ENCODE measurements at regions not wholly inside any gene's neighbourhood (a gene's known extent, or its start where the extent isn't known, plus 50 kb on each side); places are given as distances from the start of the nearest gene placed in this dataset.

DNA sequence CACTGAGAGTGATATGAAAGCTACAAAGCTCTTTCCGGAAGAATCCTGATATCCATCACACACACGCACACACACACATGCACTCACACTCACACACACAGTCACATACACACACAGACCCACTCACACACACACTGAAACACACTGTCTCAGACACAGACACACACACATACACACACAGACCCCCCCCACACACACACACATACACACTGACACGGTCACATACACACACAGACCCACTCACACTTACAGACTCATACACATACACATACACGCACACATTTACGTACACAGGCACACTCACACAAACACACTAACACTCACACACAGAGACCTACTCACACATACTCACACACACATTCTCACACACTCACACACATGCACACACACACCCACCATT lies 58.6 kb downstream of the LIG4 start:
- TF ChIP-seq, protein P1, sequence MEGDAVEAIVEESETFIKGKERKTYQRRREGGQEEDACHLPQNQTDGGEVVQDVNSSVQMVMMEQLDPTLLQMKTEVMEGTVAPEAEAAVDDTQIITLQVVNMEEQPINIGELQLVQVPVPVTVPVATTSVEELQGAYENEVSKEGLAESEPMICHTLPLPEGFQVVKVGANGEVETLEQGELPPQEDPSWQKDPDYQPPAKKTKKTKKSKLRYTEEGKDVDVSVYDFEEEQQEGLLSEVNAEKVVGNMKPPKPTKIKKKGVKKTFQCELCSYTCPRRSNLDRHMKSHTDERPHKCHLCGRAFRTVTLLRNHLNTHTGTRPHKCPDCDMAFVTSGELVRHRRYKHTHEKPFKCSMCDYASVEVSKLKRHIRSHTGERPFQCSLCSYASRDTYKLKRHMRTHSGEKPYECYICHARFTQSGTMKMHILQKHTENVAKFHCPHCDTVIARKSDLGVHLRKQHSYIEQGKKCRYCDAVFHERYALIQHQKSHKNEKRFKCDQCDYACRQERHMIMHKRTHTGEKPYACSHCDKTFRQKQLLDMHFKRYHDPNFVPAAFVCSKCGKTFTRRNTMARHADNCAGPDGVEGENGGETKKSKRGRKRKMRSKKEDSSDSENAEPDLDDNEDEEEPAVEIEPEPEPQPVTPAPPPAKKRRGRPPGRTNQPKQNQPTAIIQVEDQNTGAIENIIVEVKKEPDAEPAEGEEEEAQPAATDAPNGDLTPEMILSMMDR (IDR thresholded peaks at IDR 0.05; ENCODE audit: insufficient read depth, low read depth, low read length, missing control alignments): no peak
- no peak overlapping the region for H3K4me3 ChIP-seq (ENCODE audit: low read length)
- no peak for DNase-seq (ENCODE audit: low read depth)

DNA sequence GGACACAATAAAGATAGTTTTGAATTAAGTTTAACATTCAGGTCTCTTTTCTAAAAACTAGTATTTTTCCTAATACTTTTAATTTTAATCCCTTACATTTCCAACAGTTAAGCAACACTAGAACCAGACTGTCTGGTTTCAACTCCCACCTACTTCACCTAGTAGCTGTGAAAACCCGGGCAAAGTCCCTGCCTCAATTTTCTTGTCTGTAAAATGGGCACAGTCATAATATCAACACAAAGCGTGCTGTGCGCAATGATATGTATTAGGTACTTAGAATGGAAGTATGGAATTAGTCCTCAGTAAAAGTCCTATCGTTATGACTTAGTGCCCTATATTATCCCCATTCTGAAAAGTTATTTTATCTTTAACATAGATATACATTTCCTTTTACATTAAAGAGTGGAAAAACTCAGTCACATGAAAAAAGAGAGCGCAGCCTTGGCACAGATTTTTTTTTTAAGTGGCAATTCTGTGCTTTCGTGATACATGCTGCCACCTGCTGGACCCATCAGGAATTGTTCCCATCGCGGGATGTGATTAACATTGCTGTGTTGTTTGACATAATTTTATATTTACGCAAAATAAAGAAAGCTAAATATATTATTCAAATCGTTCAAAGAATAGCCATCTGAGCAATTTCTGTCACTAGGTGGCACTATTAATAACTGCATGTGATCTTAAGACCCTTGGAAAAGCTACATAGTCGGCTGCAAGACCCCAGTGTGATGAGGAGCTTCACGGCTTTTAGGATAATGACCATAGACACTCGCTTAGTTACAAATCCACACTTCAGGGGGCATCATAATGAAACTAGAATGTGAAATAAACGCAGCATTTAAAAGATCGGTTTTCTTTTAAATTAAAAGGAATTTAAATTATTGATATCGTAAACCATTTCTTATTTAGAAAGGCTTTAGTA lies 59.9 kb downstream of the LIG4 start:
- TF ChIP-seq, protein P1 (IDR thresholded peaks at IDR 0.05; ENCODE audit: insufficient read depth, low read depth, low read length, missing control alignments): peak; percentile 83
- H3K4me3 ChIP-seq (ENCODE audit: low read length): no peak overlapping the region
- peak; percentile 48 for DNase-seq (ENCODE audit: low read depth)

DNA sequence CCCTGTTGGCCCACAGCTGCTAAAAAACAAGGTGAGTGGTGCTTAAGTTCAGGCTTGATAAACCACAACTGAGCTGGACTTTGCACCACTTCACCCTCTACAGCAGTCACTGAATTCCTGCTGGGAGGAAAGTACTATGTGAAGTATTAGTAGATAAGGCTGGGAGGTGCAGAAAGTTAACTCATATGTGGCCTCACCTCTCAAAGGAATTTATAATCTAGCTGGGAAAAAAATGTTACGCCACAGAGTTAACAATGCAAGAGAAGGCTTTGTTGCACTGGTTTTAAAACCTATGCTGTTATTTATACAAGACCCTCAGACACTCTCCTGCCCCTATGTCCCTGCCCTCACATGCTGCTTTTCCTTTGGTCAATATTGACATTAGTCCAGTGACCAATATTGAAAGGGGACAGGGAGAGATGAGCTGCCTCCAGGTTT lies 60.9 kb downstream of the LIG4 start:
- H3K4me3 ChIP-seq (ENCODE audit: low read length): no peak overlapping the region
- TF ChIP-seq, protein P1 (IDR thresholded peaks at IDR 0.05; ENCODE audit: insufficient read depth, low read depth, low read length, missing control alignments): no peak
- peak; percentile 28 for DNase-seq (ENCODE audit: low read depth)

DNA sequence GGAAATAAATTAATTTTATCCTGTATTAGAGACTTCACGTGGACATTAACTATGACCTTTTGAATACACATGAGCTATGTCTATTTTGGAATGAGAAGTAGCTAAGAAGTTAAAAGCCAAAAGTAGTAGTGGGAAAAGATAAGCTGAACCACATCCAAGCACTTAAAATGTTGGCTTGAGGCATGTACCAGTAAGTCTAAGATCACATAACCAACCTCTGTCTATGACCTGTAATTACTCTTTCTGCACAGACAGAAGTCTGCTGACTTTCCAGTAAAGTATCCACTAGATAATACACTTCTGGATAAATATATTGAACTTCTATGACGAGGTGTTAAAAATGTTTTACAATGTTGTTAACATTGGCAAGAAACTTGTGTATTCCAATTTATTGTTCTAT lies 68.7 kb downstream of the LIG4 start:
- no peak for DNase-seq (ENCODE audit: low read depth)
- TF ChIP-seq, protein P1 (IDR thresholded peaks at IDR 0.05; ENCODE audit: insufficient read depth, low read depth, low read length, missing control alignments): no peak

DNA sequence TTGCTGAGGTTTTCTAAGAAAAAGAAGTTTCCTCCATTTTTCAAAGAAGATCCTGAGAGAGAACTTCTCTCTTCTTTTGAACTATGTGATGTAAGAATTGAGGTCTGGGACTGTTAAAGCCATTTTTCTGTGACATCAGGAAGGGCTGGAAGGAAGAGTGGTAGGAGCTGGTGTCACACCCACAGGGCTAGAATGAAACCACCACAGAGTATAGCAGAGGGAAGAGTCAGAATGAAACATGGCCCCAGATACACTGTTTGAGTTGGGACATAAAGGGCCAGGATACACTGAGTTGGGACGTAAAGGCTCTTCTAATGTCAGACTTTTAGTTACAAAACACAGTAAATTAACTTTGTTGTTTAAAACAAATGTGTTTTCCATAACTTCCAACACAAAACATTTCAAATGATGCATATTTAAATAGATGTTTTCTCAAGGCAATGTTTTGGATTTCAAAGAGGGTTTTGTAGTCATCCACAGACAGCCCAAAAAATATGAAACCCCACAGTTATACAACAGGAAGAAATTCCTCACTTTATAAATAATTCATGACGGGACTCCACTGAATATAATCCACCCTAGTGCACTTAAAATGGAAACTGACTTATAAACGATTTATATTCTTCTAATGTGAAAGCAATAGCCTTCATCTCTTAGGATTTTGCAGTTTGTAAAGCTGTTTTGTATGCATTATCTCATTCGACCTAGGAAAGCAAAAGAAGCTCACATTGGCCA lies 72.5 kb downstream of the LIG4 start:
- DNase-seq (ENCODE audit: low read depth): no peak

More for the DNA sequence above, 68.7 kb downstream of the LIG4 start:
- H3K4me3 ChIP-seq (ENCODE audit: low read length): no peak overlapping the region

DNA sequence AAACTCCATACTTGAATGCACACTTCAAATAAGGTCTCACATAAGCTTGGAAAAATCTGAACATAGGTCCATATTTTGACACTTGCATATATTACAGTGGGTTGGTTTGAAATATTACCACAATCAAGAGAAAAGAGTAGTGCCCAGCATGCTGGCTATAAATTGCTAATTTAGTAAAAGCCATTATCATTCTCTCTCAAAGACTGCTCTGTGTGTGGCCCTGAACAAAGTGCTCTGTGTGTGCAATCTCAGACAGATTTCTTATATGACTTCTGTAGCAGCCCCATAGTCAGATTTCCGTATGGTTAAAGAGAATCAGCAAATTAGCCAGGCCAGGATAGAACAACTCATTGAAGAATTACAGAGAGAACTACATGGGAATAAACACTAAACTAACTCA lies 78.2 kb downstream of the LIG4 start:
- DNase-seq (ENCODE audit: low read depth): no peak
- TF ChIP-seq, protein P1 (IDR thresholded peaks at IDR 0.05; ENCODE audit: insufficient read depth, low read depth, low read length, missing control alignments): no peak
- H3K4me3 ChIP-seq (ENCODE audit: low read length): no peak overlapping the region

More for the DNA sequence above, 72.5 kb downstream of the LIG4 start:
- TF ChIP-seq, protein P1 (IDR thresholded peaks at IDR 0.05; ENCODE audit: insufficient read depth, low read depth, low read length, missing control alignments): no peak
- H3K4me3 ChIP-seq (ENCODE audit: low read length): no peak overlapping the region
